ENCODE measurements at regions not wholly inside any gene's neighbourhood (a gene's known extent, or its start where the extent isn't known, plus 50 kb on each side); places are given as distances from the start of the nearest gene placed in this dataset.

GRCh38 chr10:124217906-124218804 is 124.8 kb upstream of the CHST15 start:
- DNase-seq (ENCODE audit: low spot score) = no peak
- TF ChIP-seq, protein P1, sequence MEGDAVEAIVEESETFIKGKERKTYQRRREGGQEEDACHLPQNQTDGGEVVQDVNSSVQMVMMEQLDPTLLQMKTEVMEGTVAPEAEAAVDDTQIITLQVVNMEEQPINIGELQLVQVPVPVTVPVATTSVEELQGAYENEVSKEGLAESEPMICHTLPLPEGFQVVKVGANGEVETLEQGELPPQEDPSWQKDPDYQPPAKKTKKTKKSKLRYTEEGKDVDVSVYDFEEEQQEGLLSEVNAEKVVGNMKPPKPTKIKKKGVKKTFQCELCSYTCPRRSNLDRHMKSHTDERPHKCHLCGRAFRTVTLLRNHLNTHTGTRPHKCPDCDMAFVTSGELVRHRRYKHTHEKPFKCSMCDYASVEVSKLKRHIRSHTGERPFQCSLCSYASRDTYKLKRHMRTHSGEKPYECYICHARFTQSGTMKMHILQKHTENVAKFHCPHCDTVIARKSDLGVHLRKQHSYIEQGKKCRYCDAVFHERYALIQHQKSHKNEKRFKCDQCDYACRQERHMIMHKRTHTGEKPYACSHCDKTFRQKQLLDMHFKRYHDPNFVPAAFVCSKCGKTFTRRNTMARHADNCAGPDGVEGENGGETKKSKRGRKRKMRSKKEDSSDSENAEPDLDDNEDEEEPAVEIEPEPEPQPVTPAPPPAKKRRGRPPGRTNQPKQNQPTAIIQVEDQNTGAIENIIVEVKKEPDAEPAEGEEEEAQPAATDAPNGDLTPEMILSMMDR (IDR thresholded peaks at IDR 0.05; ENCODE audit: extremely low read depth, insufficient read depth, missing control alignments) = no peak
- in situ Hi-C loops (cut with MboI; ENCODE audit: low pct_unique_long_range_greater_than_20kb, low sequenced_read_pairs, unreplicated experiment) = no loop called here

DNA sequence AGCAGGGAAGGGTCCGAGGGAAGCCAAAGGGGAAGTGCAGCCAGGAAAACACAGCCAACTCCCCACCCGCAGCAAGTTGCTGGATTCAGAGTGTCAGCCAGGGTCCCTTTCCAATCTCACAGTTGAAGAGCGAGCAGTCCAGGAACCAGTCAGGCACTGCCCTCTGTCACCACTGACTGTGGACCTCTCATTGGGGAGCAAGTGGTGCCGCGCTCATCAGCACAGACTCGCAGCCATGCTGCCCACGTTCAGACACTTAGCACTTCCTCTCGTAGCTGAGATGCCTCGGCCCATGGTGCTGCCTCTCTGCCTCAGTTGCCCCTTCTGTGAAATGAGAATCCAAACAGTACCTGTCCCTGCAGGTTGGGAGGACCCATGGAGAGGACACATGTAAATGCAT is 123.6 kb upstream of the CHST15 start:
- in situ Hi-C loops (cut with MboI; ENCODE audit: low pct_unique_long_range_greater_than_20kb, low sequenced_read_pairs, unreplicated experiment) = no loop called here
- DNase-seq (ENCODE audit: low spot score) = no peak
- TF ChIP-seq, protein P1 (IDR thresholded peaks at IDR 0.05; ENCODE audit: extremely low read depth, insufficient read depth, missing control alignments) = no peak

DNA sequence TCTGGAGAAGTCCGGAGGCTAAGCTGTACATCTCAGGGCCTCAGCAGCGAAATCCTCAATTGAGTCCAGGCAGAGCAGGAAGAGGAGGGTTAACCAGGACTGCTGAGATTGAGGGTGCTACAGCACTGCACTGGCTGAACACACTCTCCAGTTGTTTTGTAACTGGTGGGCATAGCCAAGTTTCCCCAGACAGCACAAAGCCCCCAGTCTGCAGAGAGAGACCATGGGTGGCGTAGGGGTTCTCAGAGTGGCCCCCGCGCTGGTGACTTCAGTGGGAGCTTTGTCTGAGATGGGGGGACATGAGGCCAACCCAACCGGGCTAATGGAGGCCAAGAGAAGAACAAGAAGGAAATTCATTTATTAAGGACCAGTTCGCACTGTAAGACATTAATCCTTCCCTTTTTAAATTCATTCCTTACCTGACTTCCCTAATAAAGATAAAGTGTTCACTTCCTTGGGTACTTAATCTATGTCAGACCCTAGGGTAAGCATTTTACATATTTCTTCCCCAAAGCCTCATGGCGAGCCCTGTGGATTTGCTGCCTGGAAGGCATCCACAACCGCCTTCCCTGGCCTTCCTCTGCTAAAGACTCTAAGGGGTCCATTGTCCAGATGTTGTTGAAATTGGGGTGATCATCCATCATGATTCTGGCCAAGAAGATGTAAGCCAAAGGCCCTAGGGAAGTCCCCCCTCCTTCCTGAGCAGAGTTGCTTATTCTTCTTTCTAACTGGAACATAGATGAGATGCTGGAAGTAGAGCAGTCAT is 121.4 kb upstream of the CHST15 start:
- DNase-seq (ENCODE audit: low spot score) = no peak
- in situ Hi-C loops (cut with MboI; ENCODE audit: low pct_unique_long_range_greater_than_20kb, low sequenced_read_pairs, unreplicated experiment) = no loop called here
- TF ChIP-seq, protein P1 (IDR thresholded peaks at IDR 0.05; ENCODE audit: extremely low read depth, insufficient read depth, missing control alignments) = no peak

DNA sequence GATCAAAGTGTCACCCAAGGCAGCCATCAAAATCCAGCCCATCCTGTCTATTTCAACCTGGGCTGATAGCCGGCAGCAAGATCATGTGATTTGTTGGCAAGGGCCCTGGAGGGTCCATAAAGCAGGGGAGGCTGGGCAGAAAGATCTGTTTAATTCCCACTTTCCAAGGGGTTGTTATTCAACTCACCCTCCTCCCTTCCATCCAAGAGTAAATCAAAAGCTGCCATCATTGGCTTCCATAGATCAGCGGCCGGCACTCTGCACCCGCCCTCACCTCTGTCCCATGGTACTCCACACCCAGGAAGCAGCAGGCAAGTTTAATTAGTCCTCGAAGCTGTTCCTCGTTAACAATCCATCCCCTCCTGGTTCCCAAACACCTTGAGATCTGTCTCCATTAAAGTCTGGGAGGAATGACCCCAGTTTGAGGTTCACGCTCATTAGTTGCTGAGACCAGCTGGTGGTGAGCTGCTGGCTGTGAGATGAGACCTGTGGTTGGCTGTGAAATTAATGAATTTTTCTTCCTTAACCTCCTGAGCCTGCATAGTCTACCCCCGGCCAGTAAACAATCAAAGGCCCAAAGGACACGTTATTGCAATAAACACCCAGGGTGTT is 120.6 kb upstream of the CHST15 start:
- in situ Hi-C loops (cut with MboI; ENCODE audit: low pct_unique_long_range_greater_than_20kb, low sequenced_read_pairs, unreplicated experiment) = no loop called here
- TF ChIP-seq, protein P1 (IDR thresholded peaks at IDR 0.05; ENCODE audit: extremely low read depth, insufficient read depth, missing control alignments) = no peak
- DNase-seq (ENCODE audit: low spot score) = no peak

GRCh38 chr10:124213471-124213870 is 120.1 kb upstream of the CHST15 start:
- in situ Hi-C loops (cut with MboI; ENCODE audit: low pct_unique_long_range_greater_than_20kb, low sequenced_read_pairs, unreplicated experiment) = no loop called here
- DNase-seq (ENCODE audit: low spot score) = no peak
- TF ChIP-seq, protein P1 (IDR thresholded peaks at IDR 0.05; ENCODE audit: extremely low read depth, insufficient read depth, missing control alignments) = no peak

GRCh38 chr10:124212702-124213101 is 119.3 kb upstream of the CHST15 start:
- in situ Hi-C loops (cut with MboI; ENCODE audit: low pct_unique_long_range_greater_than_20kb, low sequenced_read_pairs, unreplicated experiment) = no loop called here
- DNase-seq (ENCODE audit: low spot score) = no peak
- TF ChIP-seq, protein P1 (IDR thresholded peaks at IDR 0.05; ENCODE audit: extremely low read depth, insufficient read depth, missing control alignments) = no peak
